HepG2 (cell line): ENCODE measurements at regions not wholly inside any gene's neighbourhood (a gene's known extent, or its start where the extent isn't known, plus 50 kb on each side); places are given as distances from the start of the nearest gene placed in this dataset.

Experiments
- ATAC-seq: fragments of 200-7000 bp; cut with Tn5 transposase; 3 replicates; pipeline ENCODE4 v1.9.1; 2020; ENCODE audit warnings: mild to moderate bottlenecking, moderate library complexity
- BruUV-seq: library from RNA; stranded (reverse); fragments of 400-500 nt; replicated peaks from 2 replicates; lab custom pipeline; 2021; lab: Mats Ljungman, UMichigan
- CTCF ChIA-PET: fragments of 300-600 bp; formaldehyde crosslinking; extraction: SDS; loops from one replicate; lab custom pipeline; 2021; ENCODE audit warnings: low total read pairs, inconsistent platforms, low intra/inter-chr PET ratio; lab: Yijun Ruan, JAX
- POLR2A ChIA-PET: fragments of 350-600 bp; sonication (Branson Sonifier 250); formaldehyde crosslinking; loops from one replicate; lab custom pipeline; 2020; ENCODE audit warnings: antibody characterized with exemption, inconsistent platforms; lab: Yijun Ruan, JAX
- DNase-seq: peaks from one replicate; pipeline ENCODE4 v3.0.0-alpha.2; 2015; ENCODE audit warnings: low spot score
- FAIRE-seq: peaks from 3 replicates; lab custom pipeline; 2011; peaks lifted over from hg19 to GRCh38; lab: Jason Lieb, UNC
- H2AFZ ChIP-seq: one replicate; pipeline ENCODE4 v1.6.1; 2011; ENCODE audit warnings: low read length, inconsistent platforms
- H3K27ac ChIP-seq: fragments of 300-600 bp; 3 replicates; pipeline ENCODE4 v1.8.0; 2011; ENCODE audit warnings: mixed run types, mild to moderate bottlenecking, mixed read lengths, low read length, inconsistent platforms; ENCODE audit not compliant: insufficient read depth; ENCODE audit errors: extremely low read length
- H3K27me3 ChIP-seq, 2 experiments: fragments of 200-600 bp in 1 of 2; 2 replicates in 1 of 2; 3 replicates in 1 of 2; pipeline versions ENCODE4 v1.6.0 to v1.8.0; 2011; ENCODE audit warnings: low read length in 2 of 2, mild to moderate bottlenecking in 2 of 2, moderate library complexity in 2 of 2, inconsistent platforms in 1 of 2; ENCODE audit not compliant: insufficient read depth in 2 of 2, control insufficient read depth in 1 of 2
- H3K36me3 ChIP-seq, 2 experiments: fragments of 200-600 bp in 1 of 2; replicated peaks in 1 of 2; 2 replicates in 1 of 2; 3 replicates in 1 of 2; pipeline versions ENCODE4 v1.5.1 to v1.8.0; 2011; ENCODE audit warnings: low read length in 2 of 2, inconsistent platforms in 1 of 2; ENCODE audit not compliant: insufficient read depth in 2 of 2, control insufficient read depth in 1 of 2
- H3K4me1 ChIP-seq: 2 replicates; pipeline ENCODE4 v1.5.1; 2012; ENCODE audit warnings: low read length, inconsistent platforms; ENCODE audit not compliant: insufficient read depth
- H3K4me2 ChIP-seq: 2 replicates; pipeline ENCODE4 v1.6.0; 2011; ENCODE audit warnings: low read depth, low read length, inconsistent platforms
- H3K4me3 ChIP-seq, 3 experiments: fragments of 200-600 bp in 1 of 3; sonication (generic), shearing (Covaris generic) in 1 of 3; replicated peaks in 1 of 3; 2 replicates each; pipeline ENCODE4 v1.5.1; 2011 to 2016; ENCODE audit warnings: low read length in 3 of 3, inconsistent platforms in 2 of 3, low read depth in 2 of 3, mild to moderate bottlenecking in 2 of 3, control low read depth in 1 of 3, mixed read lengths in 1 of 3; ENCODE audit not compliant: insufficient read depth in 1 of 3
- H3K79me2 ChIP-seq: one replicate; pipeline ENCODE4 v1.6.1; 2011; ENCODE audit warnings: low read length, inconsistent platforms; ENCODE audit not compliant: insufficient read depth
- H3K9ac ChIP-seq: 2 replicates; pipeline ENCODE4 v1.6.0; 2011; ENCODE audit warnings: mild to moderate bottlenecking, low read depth, low read length, inconsistent platforms; ENCODE audit not compliant: insufficient read depth
- H3K9me3 ChIP-seq: 2 replicates; pipeline ENCODE4 v1.5.1; 2012; ENCODE audit warnings: mild to moderate bottlenecking, low read length
- H4K20me1 ChIP-seq: 2 replicates; pipeline ENCODE4 v1.6.0; 2011; ENCODE audit warnings: inconsistent platforms, mild to moderate bottlenecking, low read length, moderate library complexity; ENCODE audit not compliant: insufficient read depth
- IRX3 ChIP-seq: sonication (generic); formaldehyde crosslinking; IDR thresholded peaks from 2 replicates; pipeline ENCODE4 v1.8.1; 2023; ENCODE audit warnings: mild to moderate bottlenecking, low read depth, missing genetic modification reagents, borderline replicate concordance
- KDM6A ChIP-seq: IDR thresholded peaks from 2 replicates; pipeline ENCODE4 v1.6.1; 2016; ENCODE audit warnings: low read depth
- LCORL ChIP-seq, 2 experiments: fragments of 450-650 bp in 1 of 2; sonication (generic) in 1 of 2; formaldehyde crosslinking in 1 of 2; IDR thresholded peaks; 2 replicates each; pipeline versions ENCODE4 v1.5.0 to v1.6.1; 2017 to 2020; ENCODE audit warnings: antibody characterized with exemption in 1 of 2, missing genetic modification reagents in 1 of 2
- MAFG ChIP-seq: sonication (generic); formaldehyde crosslinking; IDR thresholded peaks from 2 replicates; pipeline ENCODE4 v1.5.1; 2020; ENCODE audit warnings: mild to moderate bottlenecking, missing genetic modification reagents
- MTA3 ChIP-seq: sonication (generic); formaldehyde crosslinking; IDR thresholded peaks from 2 replicates; pipeline ENCODE4 v1.4.0; 2020; ENCODE audit warnings: missing genetic modification reagents
- NFIB ChIP-seq: sonication (generic); formaldehyde crosslinking; IDR thresholded peaks from 2 replicates; pipeline ENCODE4 v1.9.0; 2021; ENCODE audit warnings: missing genetic modification reagents, mild to moderate bottlenecking, borderline replicate concordance
- NR3C1 ChIP-seq: sonication (generic); formaldehyde crosslinking; IDR thresholded peaks from 2 replicates; pipeline ENCODE4 v1.4.0; 2020; ENCODE audit warnings: missing genetic modification reagents
- PTBP1 ChIP-seq: fragments of 200-400 bp; formaldehyde crosslinking; IDR thresholded peaks from 2 replicates; pipeline ENCODE4 v1.6.1; 2018; ENCODE audit warnings: low read length, low read depth; ENCODE audit not compliant: poor library complexity, severe bottlenecking
- REL ChIP-seq: sonication (generic); formaldehyde crosslinking; conservative IDR thresholded peaks from 2 replicates; pipeline ENCODE4 v1.8.0; 2022; ENCODE audit warnings: mild to moderate bottlenecking, missing genetic modification reagents, moderate library complexity
- SMARCC2 ChIP-seq: fragments of 450-650 bp; IDR thresholded peaks from 2 replicates; pipeline ENCODE4 v1.6.1; 2017; ENCODE audit warnings: antibody characterized with exemption, mild to moderate bottlenecking
- TAF1 ChIP-seq: sonication (generic); formaldehyde crosslinking; IDR thresholded peaks from 2 replicates; pipeline ENCODE4 v1.4.0; 2020; ENCODE audit warnings: missing genetic modification reagents
- ZNF20 ChIP-seq: sonication (generic); formaldehyde crosslinking; IDR thresholded peaks from 2 replicates; pipeline ENCODE4 v1.4.0; 2020; ENCODE audit warnings: mild to moderate bottlenecking, moderate library complexity, missing genetic modification reagents
- ZNF550 ChIP-seq: sonication (generic); formaldehyde crosslinking; IDR thresholded peaks from 2 replicates; pipeline ENCODE4 v1.4.0; 2020; ENCODE audit warnings: mild to moderate bottlenecking, missing genetic modification reagents, borderline replicate concordance
- ZNF607 ChIP-seq: sonication (generic); formaldehyde crosslinking; IDR thresholded peaks from 2 replicates; pipeline ENCODE4 v1.5.1; 2020; ENCODE audit warnings: missing genetic modification reagents, mild to moderate bottlenecking, borderline replicate concordance
- ZNF615 ChIP-seq: sonication (generic); formaldehyde crosslinking; IDR thresholded peaks from 2 replicates; pipeline ENCODE4 v1.5.0; 2020; ENCODE audit warnings: mild to moderate bottlenecking, missing genetic modification reagents, borderline replicate concordance
- ZNF619 ChIP-seq: sonication (generic); formaldehyde crosslinking; IDR thresholded peaks from 2 replicates; pipeline ENCODE4 v1.4.0; 2020; ENCODE audit warnings: mild to moderate bottlenecking, missing genetic modification reagents
- ZNF709 ChIP-seq: sonication (generic); formaldehyde crosslinking; IDR thresholded peaks from 2 replicates; pipeline ENCODE4 v1.5.0; 2020; ENCODE audit warnings: mild to moderate bottlenecking, missing genetic modification reagents
- ZSCAN12 ChIP-seq: sonication (generic); formaldehyde crosslinking; IDR thresholded peaks from 2 replicates; pipeline ENCODE4 v1.9.0; 2021; ENCODE audit warnings: mild to moderate bottlenecking, missing genetic modification reagents
- WGBS: methylation state at CpG from one replicate; pipeline ENCODE4 v1.1.6; 2017; ENCODE audit warnings: low lambda C conversion rate; 5-methylcytosine and 5-hydroxymethylcytosine counted together
- in situ Hi-C: cut with HindIII; loops from 2 replicates; pipeline ENCODE4 v1.10.0; 2017; ENCODE audit warnings: low pct_unique_long_range_greater_than_20kb; ENCODE audit not compliant: extremely low pct_ligation_motif_present
- intact Hi-C: fragments of 100-400 bp; cut with micrococcal nuclease; formaldehyde crosslinking; loops from one replicate; pipeline ENCODE4 v1.10.0; 2022; ENCODE audit not compliant: unreplicated experiment
- TF ChIP-seq, protein P1 (sequence below): IDR thresholded peaks from 2 replicates; pipeline ENCODE4 v1.6.1; 2016; ENCODE audit warnings: missing genetic modification reagents, missing compliant biosample characterization

DNA sequence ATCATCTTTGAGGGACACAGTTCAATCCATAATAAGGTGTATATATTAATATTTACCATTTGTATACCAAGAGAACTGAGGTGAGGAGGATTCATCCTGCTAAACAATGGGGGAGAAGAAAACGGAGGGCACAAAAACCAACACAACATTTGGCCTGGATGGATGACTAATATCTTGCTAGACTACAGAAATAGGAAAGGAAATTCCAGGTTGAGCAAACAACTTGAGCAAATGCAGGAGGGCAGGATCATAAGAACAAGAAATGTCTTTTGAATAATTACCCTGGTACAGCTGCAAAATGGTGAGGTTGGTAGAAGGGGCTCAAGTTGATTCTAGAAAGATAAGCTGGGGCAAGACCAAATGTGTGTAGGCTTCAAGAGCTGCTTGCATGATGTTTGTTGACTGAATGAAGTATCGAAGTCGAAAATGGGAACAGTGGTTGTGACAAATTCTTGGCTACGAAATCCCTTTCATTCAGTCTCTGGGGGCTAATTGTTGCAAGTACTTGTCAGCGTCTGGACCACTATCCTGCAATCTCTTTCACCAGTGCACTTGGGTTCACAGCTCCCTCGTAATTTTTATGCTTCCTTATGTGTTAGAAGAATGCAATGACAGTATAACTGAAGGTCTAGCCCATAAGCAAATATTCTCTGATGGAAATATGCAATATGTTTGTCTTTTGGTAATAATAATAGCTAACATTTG is 176.2 kb downstream of the PTEN start:
- Histone ChIP-seq H3K9ac (no peak overlapping the region), H2AFZ (no peak overlapping the region), H3K4me2 (no peak overlapping the region), H3K27ac (no peak overlapping the region), H3K36me3 (no peaks in the 10 kb centered on the region), H3K79me2 (no peaks in the 10 kb centered on the region), H3K4me1 (no peaks in the 10 kb centered on the region), H4K20me1 (no peaks in the 10 kb centered on the region), H3K27me3 (no peaks in the 10 kb centered on the region), H3K4me3 (no peak overlapping the region), H3K9me3 (no peaks in the 10 kb centered on the region)
- BruUV-seq: no TSS peak
- CTCF ChIA-PET: no interaction called here
- in situ Hi-C loops: no loop called here
- 56% methylated on average over 6 of the region's 6 CpGs for WGBS
- FAIRE-seq (no peak), ATAC-seq (no peak)
- intact Hi-C loops: no loop called here
- TF ChIP-seq LCORL (IDR thresholded peaks at IDR 0.05): no peak
- no peak for TF ChIP-seq LCORL (CRISPR knock-in tag; IDR thresholded peaks at IDR 0.05)
- TF ChIP-seq ZNF607 (CRISPR knock-in tag): no peak
- TF ChIP-seq ZSCAN12: no peak
- no peak for TF ChIP-seq REL (CRISPR knock-in tag)
- no peak for TF ChIP-seq ZNF550 (CRISPR knock-in tag)
- TF ChIP-seq TAF1: no peak
- TF ChIP-seq, all 625 proteins: peak for 0
- POLR2A ChIA-PET: no interaction called here
- no peak for DNase-seq

DNA sequence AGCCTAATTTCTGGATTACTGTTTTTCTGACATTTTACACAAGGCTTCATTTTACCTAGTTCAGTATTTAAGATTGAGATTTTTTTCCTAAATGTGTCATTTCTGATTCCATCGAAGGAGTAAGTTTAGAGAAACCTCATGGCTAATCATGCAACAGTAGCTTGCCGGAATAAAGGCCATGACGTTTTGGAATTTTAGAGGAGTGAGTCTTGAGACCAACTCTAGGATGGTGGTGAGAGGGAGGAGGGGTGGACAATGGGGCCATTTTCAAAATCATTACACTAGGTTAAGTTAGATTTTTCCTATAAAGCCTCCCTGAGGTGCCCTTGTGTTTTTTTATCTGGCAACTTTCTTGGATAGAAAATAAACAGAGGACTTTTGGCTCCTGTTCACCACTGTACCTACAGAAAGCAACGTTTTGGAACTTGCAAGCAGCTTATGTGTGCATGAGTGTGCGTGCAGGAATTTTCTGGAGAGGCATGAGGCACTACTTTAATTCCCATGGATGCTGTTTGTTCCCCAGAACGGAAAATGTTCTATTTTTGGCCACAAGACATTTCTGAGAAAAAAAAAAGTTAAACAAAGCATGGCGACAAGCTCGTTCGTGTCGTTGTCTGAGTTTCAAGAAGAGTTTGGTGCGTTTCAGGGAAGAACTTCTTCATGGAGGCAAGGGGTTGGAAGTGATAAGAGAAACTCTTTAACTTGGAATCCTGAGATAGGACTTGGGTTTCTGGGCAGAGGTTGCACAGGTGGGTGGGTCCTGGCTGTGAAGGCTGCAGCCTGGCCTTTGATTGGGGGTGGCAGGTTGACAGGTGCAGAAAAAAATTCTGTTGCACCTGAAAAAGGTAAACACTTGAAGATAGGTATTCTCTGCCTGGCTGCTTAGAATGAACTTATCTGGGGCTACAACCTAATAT is 178.1 kb downstream of the PTEN start:
- H4K20me1 ChIP-seq: no peaks in the 10 kb centered on the region
- H3K4me2 ChIP-seq: no peak overlapping the region
- no peak overlapping the region for H3K27ac ChIP-seq
- POLR2A ChIA-PET: no interaction called here
- no TSS peak for BruUV-seq
- in situ Hi-C loops (no loop called here), intact Hi-C loops (no loop called here)
- CTCF ChIA-PET: no interaction called here
- H3K27me3 ChIP-seq: no peaks in the 10 kb centered on the region
- FAIRE-seq (no peak), DNase-seq (no peak), ATAC-seq (no peak)
- H3K4me1 ChIP-seq: no peaks in the 10 kb centered on the region
- no peaks in the 10 kb centered on the region for H3K79me2 ChIP-seq
- no peaks in the 10 kb centered on the region for H3K36me3 ChIP-seq
- no peak overlapping the region for H2AFZ ChIP-seq
- no peak overlapping the region for H3K4me3 ChIP-seq
- H3K9me3 ChIP-seq: no peaks in the 10 kb centered on the region
- H3K9ac ChIP-seq: no peak overlapping the region
- 51% methylated on average over 11 of the region's 11 CpGs for WGBS
- TF ChIP-seq NR3C1 (CRISPR knock-in tag): no peak
- TF ChIP-seq SMARCC2: no peak
- no peak for TF ChIP-seq ZNF20 (CRISPR knock-in tag)
- TF ChIP-seq ZNF619: no peak
- no peak for TF ChIP-seq PTBP1
- TF ChIP-seq MAFG (CRISPR knock-in tag): no peak
- TF ChIP-seq ZNF709 (CRISPR knock-in tag): no peak
- no peak for TF ChIP-seq MTA3 (CRISPR knock-in tag)
- TF ChIP-seq KDM6A (CRISPR knock-in tag): no peak
- TF ChIP-seq, protein P1, sequence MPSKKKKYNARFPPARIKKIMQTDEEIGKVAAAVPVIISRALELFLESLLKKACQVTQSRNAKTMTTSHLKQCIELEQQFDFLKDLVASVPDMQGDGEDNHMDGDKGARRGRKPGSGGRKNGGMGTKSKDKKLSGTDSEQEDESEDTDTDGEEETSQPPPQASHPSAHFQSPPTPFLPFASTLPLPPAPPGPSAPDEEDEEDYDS (CRISPR knock-in tag): no peak
- no peak for TF ChIP-seq ZNF615
- TF ChIP-seq NFIB (CRISPR knock-in tag): no peak
- no peak for TF ChIP-seq IRX3 (CRISPR knock-in tag)
